ENCODE measurements at regions not wholly inside any gene's neighbourhood (a gene's known extent, or its start where the extent isn't known, plus 50 kb on each side); places are given as distances from the start of the nearest gene placed in this dataset.

GRCh38 chr12:84016956-84017355 lies 895.6 kb downstream of the SLC6A15 start:
- no peak overlapping the region for H3K56ac ChIP-seq (ENCODE audit: extremely low read depth, insufficient read depth, low read length)
- peaks cover 4% of the 10 kb centered on the region; the same call in 1 of the 2 replicates for H3K9me3 ChIP-seq (ENCODE audit: control insufficient read depth, insufficient read depth, low read length)
- H2AK5ac ChIP-seq (ENCODE audit: low read depth, low read length) = no peak overlapping the region
- H3K27me3 ChIP-seq (ENCODE audit: control insufficient read depth, insufficient read depth, low read length) = no peaks in the 10 kb centered on the region
- H4K8ac ChIP-seq (ENCODE audit: low read depth in 2 of 2, low read length in 2 of 2) = no peak overlapping the region
- intact Hi-C loops (cut with micrococcal nuclease) (no loop called here), in situ Hi-C loops (cut with MboI; ENCODE audit: low sequenced_read_pairs) (no loop called here), dilution Hi-C loops (cut with HindIII; ENCODE audit: low sequenced_read_pairs, unreplicated experiment) (no loop called here)
- TF ChIP-seq MXI1 (IDR thresholded peaks at IDR 0.05; ENCODE audit: borderline replicate concordance, low read depth, low read length) (no peak), MAZ (IDR thresholded peaks at IDR 0.05; ENCODE audit: borderline replicate concordance, low read depth, low read length) (no peak), POLR2A (IDR thresholded peaks at IDR 0.05; ENCODE audit: low read depth, low read length) (no peak), NFE2L2 (IDR thresholded peaks at IDR 0.05; ENCODE audit: low read depth, low read length) (no peak), CEBPB (IDR thresholded peaks at IDR 0.05; ENCODE audit: low read depth, low read length) (no peak), CTCF (conservative IDR thresholded peaks at IDR 0.05; ENCODE audit: low read depth, low read length) (no peak), SMC3 (IDR thresholded peaks at IDR 0.05; ENCODE audit: low read depth, low read length) (no peak), RCOR1 (IDR thresholded peaks at IDR 0.05; ENCODE audit: insufficient replicate concordance, low read length) (no peak), MAFK (IDR thresholded peaks at IDR 0.05; ENCODE audit: low read depth, low read length) (no peak), CHD1 (IDR thresholded peaks at IDR 0.05; ENCODE audit: low read depth, low read length) (no peak), USF2 (IDR thresholded peaks at IDR 0.05; ENCODE audit: low read depth, low read length) (no peak), RAD21 (IDR thresholded peaks at IDR 0.05; ENCODE audit: low read length) (no peak), RFX5 (IDR thresholded peaks at IDR 0.05; ENCODE audit: low read depth, low read length) (no peak), BHLHE40 (IDR thresholded peaks at IDR 0.05; ENCODE audit: low read depth, low read length) (no peak), FOS (IDR thresholded peaks at IDR 0.05; ENCODE audit: low read depth, low read length) (no peak)
- TF ChIP-seq, protein P1, sequence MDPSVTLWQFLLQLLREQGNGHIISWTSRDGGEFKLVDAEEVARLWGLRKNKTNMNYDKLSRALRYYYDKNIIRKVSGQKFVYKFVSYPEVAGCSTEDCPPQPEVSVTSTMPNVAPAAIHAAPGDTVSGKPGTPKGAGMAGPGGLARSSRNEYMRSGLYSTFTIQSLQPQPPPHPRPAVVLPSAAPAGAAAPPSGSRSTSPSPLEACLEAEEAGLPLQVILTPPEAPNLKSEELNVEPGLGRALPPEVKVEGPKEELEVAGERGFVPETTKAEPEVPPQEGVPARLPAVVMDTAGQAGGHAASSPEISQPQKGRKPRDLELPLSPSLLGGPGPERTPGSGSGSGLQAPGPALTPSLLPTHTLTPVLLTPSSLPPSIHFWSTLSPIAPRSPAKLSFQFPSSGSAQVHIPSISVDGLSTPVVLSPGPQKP (IDR thresholded peaks at IDR 0.05; ENCODE audit: borderline replicate concordance, low read depth, low read length) = no peak
- H2BK20ac ChIP-seq (ENCODE audit: low read depth, low read length) = no peak overlapping the region
- H3K4me2 ChIP-seq (ENCODE audit: low read depth, low read length) = no peak overlapping the region
- H2BK5ac ChIP-seq (ENCODE audit: low read depth, low read length, poor library complexity, severe bottlenecking) = no peak overlapping the region
- H2BK120ac ChIP-seq (ENCODE audit: low read depth, low read length) = no peak overlapping the region
- H3K79me1 ChIP-seq (ENCODE audit: low read depth in 1 of 2, low read length in 2 of 2) = no peaks in the 10 kb centered on the region
- ChIA-PET CTCF (no interaction called here), POLR2A (ENCODE audit: unreplicated experiment) (no interaction called here)
- no peaks in the 10 kb centered on the region for H3K4me1 ChIP-seq (ENCODE audit: control insufficient read depth, insufficient read depth, low read length)
- H2AK9ac ChIP-seq (replicated peaks; ENCODE audit: low read depth, low read length, poor library complexity) = no peak overlapping the region
- H3K23ac ChIP-seq (ENCODE audit: low read depth, low read length) = no peak overlapping the region
- no peak overlapping the region for H3K18ac ChIP-seq (ENCODE audit: low read depth, low read length)
- H3K4me3 ChIP-seq (ENCODE audit: insufficient read depth, low read depth, low read length) = no peak overlapping the region
- DNase-seq (no peak), ATAC-seq (ENCODE audit: low read depth) (no peak)
- no peak overlapping the region for H2AFZ ChIP-seq (replicated peaks; ENCODE audit: low read length, poor library complexity)
- H4K5ac ChIP-seq (ENCODE audit: low read depth, low read length) = no peak overlapping the region
- BruUV-seq (replicated peaks) = no TSS peak
- no peak overlapping the region for H3K14ac ChIP-seq (replicated peaks; ENCODE audit: low read depth, low read length)
- no peak overlapping the region for H4K91ac ChIP-seq (ENCODE audit: insufficient read depth, low read depth, low read length)
- no peak overlapping the region for H3K4ac ChIP-seq (ENCODE audit: low read depth, low read length)
- H3K27ac ChIP-seq (ENCODE audit: insufficient read depth, low read length) = no peak overlapping the region
- H4K20me1 ChIP-seq (ENCODE audit: insufficient read depth, low read length) = no peaks in the 10 kb centered on the region
- H2BK15ac ChIP-seq (ENCODE audit: low read depth, low read length) = no peak overlapping the region
- H3K36me3 ChIP-seq (ENCODE audit: control insufficient read depth, insufficient read depth, low read length) = no peaks in the 10 kb centered on the region
- no peak overlapping the region for H3K9ac ChIP-seq (ENCODE audit: low read depth, low read length)
- no peaks in the 10 kb centered on the region for H3K9me1 ChIP-seq (ENCODE audit: insufficient read depth, low read length)

All from IMR-90 (cell line).